OCI-LY1 (cell line): ENCODE measurements at regions not wholly inside any gene's neighbourhood (a gene's known extent, or its start where the extent isn't known, plus 50 kb on each side); places are given as distances from the start of the nearest gene placed in this dataset.

Source experiments
- EZH2 ChIP-seq: fragments of 200-600 bp; sonication (generic), shearing (Covaris generic); IDR thresholded peaks from 2 replicates; pipeline ENCODE4 v1.8.0; 2017; ENCODE audit warnings: borderline replicate concordance, mixed run types, mild to moderate bottlenecking, antibody characterized with exemption, low read length, moderate library complexity, mixed read lengths
- TF ChIP-seq, protein P1 (sequence below): fragments of 200-600 bp; sonication (generic), shearing (Covaris generic); IDR thresholded peaks from 2 replicates; pipeline ENCODE4 v1.5.1; 2017; ENCODE audit warnings: mild to moderate bottlenecking, antibody characterized with exemption, low read length, moderate library complexity, mixed read lengths

DNA sequence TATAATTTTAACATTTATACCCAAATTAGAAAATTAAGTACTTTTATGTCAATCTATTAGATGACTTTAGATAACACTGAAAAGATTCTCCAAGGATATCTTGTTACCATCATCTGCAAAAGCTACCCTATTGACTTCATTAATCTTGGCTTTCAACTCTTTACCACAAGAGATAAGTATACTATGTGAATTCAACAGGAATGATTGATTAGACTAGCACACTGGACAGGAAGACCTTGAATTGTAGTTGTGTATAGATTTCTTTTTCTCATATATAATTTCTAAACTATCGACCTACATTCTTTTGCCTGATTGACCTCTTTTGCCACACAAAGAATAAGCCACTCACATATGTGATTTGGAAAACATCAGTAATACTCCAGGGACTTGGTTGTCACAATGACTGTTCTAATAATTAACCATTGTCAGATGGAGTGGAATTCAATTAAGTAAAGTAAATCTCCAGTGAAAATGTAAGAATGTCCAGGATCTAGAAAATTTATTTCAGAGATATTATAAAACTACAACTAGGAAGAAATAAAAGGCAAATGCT is 1132.0 kb downstream of the SORCS1 start:
- TF ChIP-seq, protein P1, sequence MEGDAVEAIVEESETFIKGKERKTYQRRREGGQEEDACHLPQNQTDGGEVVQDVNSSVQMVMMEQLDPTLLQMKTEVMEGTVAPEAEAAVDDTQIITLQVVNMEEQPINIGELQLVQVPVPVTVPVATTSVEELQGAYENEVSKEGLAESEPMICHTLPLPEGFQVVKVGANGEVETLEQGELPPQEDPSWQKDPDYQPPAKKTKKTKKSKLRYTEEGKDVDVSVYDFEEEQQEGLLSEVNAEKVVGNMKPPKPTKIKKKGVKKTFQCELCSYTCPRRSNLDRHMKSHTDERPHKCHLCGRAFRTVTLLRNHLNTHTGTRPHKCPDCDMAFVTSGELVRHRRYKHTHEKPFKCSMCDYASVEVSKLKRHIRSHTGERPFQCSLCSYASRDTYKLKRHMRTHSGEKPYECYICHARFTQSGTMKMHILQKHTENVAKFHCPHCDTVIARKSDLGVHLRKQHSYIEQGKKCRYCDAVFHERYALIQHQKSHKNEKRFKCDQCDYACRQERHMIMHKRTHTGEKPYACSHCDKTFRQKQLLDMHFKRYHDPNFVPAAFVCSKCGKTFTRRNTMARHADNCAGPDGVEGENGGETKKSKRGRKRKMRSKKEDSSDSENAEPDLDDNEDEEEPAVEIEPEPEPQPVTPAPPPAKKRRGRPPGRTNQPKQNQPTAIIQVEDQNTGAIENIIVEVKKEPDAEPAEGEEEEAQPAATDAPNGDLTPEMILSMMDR, result no peak
- TF ChIP-seq EZH2, result no peak
